Prostate gland (tissue), 2 donors: ENCODE measurements at regions not wholly inside any gene's neighbourhood (a gene's known extent, or its start where the extent isn't known, plus 50 kb on each side); places are given as distances from the start of the nearest gene placed in this dataset.

ENCODE experiments used
- DNase-seq: peaks from one replicate; pipeline ENCODE4 v3.0.0-alpha.2; 2019; ENCODE audit warnings: low spot score
- H3K27ac ChIP-seq, 2 donors: fragments of 200-600 bp; sonication (generic); 2 replicates each; pipeline ENCODE4 v1.5.1; 2017 to 2019
- H3K27me3 ChIP-seq: fragments of 200-600 bp; sonication (generic); replicated peaks from 2 replicates; pipeline ENCODE4 v1.5.1; 2019; ENCODE audit not compliant: insufficient read depth
- H3K36me3 ChIP-seq, 2 donors: fragments of 200-600 bp; sonication (generic); 1 replicate in 1 of 2; 2 replicates in 1 of 2; pipeline versions ENCODE4 v1.5.1 to v1.8.1; 2017 to 2019
- H3K4me1 ChIP-seq: fragments of 200-600 bp; sonication (generic); replicated peaks from 2 replicates; pipeline ENCODE4 v1.5.1; 2019
- H3K4me3 ChIP-seq, 2 donors: fragments of 200-600 bp; sonication (generic); 2 replicates each; pipeline ENCODE4 v1.5.1; 2017 to 2019
- H3K9me3 ChIP-seq: fragments of 200-600 bp; sonication (generic); 2 replicates; pipeline ENCODE4 v1.5.1; 2017
- POLR2A ChIP-seq: fragments of 450-650 bp; IDR thresholded peaks from one replicate; pipeline ENCODE4 v1.6.1; 2016; ENCODE audit warnings: antibody characterized with exemption, mild to moderate bottlenecking
- POLR2AphosphoS5 ChIP-seq: sonication (generic); formaldehyde crosslinking; IDR thresholded peaks from one replicate; pipeline ENCODE4 v1.6.1; 2017; ENCODE audit warnings: antibody characterized with exemption
- WGBS: methylation state at CpG from one replicate; pipeline ENCODE4 v1.1.5; 2018; 5-methylcytosine and 5-hydroxymethylcytosine counted together
- intact Hi-C: fragments of 100-400 bp; cut with DNase I; formaldehyde crosslinking; loops from one replicate; pipeline ENCODE4 v1.14.2; 2022
- TF ChIP-seq, protein P1 (sequence below), 4 experiments: fragments of 200-600 bp in 2 of 4; fragments of 450-650 bp in 2 of 4; sonication (generic) in 2 of 4; IDR thresholded peaks; 1 replicate in 3 of 4; 2 replicates in 1 of 4; pipeline ENCODE4 v1.5.1; 2016 to 2019; ENCODE audit warnings: antibody characterized with exemption in 4 of 4, mild to moderate bottlenecking in 2 of 4, moderate library complexity in 2 of 4

DNA sequence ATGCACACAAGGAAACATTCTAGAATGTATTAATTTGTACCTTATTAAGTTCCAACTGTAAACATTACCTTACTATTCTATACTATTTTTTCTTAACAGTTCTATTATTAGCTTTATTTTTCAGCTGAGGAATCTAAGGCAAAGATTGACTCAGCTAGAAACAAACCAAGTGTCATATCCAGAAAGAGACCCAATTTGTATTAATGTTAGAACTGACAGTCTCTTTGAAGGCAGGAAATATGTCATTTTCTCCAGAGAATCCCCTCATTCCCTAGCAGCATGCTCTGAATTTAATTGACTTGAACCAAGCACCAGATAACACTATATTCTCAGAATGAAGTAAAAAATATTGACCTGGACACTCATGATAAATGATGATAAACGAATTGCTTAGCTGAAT lies 81.4 kb upstream of the PLPPR5 start:
- intact Hi-C loops = no loop called here
- Histone ChIP-seq H3K27me3 (no peaks in the 10 kb centered on the region), H3K36me3 (no peaks in the 10 kb centered on the region), H3K27ac (no peak overlapping the region), H3K4me1 (no peaks in the 10 kb centered on the region), H3K9me3 (no peaks in the 10 kb centered on the region), H3K4me3 (no peak overlapping the region)
- DNase-seq = no peak
- WGBS = 76% methylated on average over 1 of the region's 1 CpG
- TF ChIP-seq, protein P1, sequence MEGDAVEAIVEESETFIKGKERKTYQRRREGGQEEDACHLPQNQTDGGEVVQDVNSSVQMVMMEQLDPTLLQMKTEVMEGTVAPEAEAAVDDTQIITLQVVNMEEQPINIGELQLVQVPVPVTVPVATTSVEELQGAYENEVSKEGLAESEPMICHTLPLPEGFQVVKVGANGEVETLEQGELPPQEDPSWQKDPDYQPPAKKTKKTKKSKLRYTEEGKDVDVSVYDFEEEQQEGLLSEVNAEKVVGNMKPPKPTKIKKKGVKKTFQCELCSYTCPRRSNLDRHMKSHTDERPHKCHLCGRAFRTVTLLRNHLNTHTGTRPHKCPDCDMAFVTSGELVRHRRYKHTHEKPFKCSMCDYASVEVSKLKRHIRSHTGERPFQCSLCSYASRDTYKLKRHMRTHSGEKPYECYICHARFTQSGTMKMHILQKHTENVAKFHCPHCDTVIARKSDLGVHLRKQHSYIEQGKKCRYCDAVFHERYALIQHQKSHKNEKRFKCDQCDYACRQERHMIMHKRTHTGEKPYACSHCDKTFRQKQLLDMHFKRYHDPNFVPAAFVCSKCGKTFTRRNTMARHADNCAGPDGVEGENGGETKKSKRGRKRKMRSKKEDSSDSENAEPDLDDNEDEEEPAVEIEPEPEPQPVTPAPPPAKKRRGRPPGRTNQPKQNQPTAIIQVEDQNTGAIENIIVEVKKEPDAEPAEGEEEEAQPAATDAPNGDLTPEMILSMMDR (IDR thresholded peaks at IDR 0.05) = no peak
- TF ChIP-seq POLR2AphosphoS5 (no peak), POLR2A (no peak)

DNA sequence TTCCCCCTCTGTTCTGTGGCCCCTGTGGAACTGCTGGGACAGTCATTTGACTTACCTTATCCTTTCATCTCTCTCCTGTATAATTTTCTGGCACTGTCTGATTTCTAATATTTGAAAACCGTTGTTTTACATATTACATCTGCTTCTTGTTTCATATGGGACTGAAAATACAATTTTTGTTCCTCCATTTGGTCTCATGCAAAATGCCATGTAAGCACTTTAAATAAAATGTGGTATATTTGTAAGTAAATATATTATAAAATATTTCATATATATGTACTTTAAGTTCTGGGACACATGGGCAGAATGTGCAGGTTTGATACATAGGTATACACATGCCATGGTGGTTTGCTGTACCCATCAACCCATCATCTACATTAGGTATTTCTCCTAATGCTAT lies 93.9 kb upstream of the PLPPR5 start:
- no peak for DNase-seq
- intact Hi-C loops = no loop called here
- WGBS = 86% methylated on average over 1 of the region's 1 CpG

GRCh38 chr1:99106274-99106673 lies 101.6 kb upstream of the PLPPR5 start:
- no peak overlapping the region for H3K27ac ChIP-seq
- H3K9me3 ChIP-seq = no peaks in the 10 kb centered on the region
- H3K4me3 ChIP-seq = no peak overlapping the region
- no peak for DNase-seq
- 89% methylated on average over 1 of the region's 1 CpG for WGBS
- no peaks in the 10 kb centered on the region for H3K27me3 ChIP-seq
- no peaks in the 10 kb centered on the region for H3K4me1 ChIP-seq
- no peaks in the 10 kb centered on the region for H3K36me3 ChIP-seq
- TF ChIP-seq, protein P1 (IDR thresholded peaks at IDR 0.05) = no peak
- TF ChIP-seq POLR2AphosphoS5 (no peak), POLR2A (no peak)
- intact Hi-C loops = no loop called here

More for the DNA sequence above, 93.9 kb upstream of the PLPPR5 start:
- Histone ChIP-seq H3K36me3 (no peaks in the 10 kb centered on the region), H3K4me3 (no peak overlapping the region), H3K9me3 (no peaks in the 10 kb centered on the region), H3K4me1 (no peaks in the 10 kb centered on the region), H3K27ac (no peak overlapping the region), H3K27me3 (no peaks in the 10 kb centered on the region)
- TF ChIP-seq POLR2AphosphoS5 (no peak), POLR2A (no peak)
- TF ChIP-seq, protein P1 (IDR thresholded peaks at IDR 0.05) = no peak

DNA sequence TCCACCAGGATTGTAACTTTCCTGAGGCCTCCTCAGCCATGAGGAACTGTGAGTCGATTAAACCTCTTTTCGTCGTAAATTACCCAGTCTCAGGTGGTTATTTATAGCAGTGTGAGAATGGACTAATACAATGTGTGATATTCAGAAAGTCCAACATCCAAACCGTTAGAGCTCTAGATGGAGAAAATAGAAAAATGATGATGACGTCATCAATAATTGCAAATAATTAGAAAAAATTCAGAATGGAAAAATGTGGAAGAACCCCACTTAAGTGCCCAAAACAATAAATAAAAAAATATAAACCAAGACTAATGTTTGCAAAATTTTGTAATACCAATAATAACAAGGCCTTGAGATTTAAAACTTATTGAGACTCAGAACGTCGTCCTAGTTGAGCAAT lies 103.0 kb upstream of the PLPPR5 start:
- H3K4me3 ChIP-seq = no peak overlapping the region
- H3K27ac ChIP-seq = no peak overlapping the region
- intact Hi-C loops = no loop called here
- H3K27me3 ChIP-seq = no peaks in the 10 kb centered on the region
- H3K9me3 ChIP-seq = no peaks in the 10 kb centered on the region
- H3K4me1 ChIP-seq = no peaks in the 10 kb centered on the region
- 88% methylated on average over 7 of the region's 7 CpGs for WGBS
- TF ChIP-seq POLR2A (no peak), POLR2AphosphoS5 (no peak)
- TF ChIP-seq, protein P1 (IDR thresholded peaks at IDR 0.05) = no peak
- no peak for DNase-seq
- H3K36me3 ChIP-seq = no peaks in the 10 kb centered on the region

DNA sequence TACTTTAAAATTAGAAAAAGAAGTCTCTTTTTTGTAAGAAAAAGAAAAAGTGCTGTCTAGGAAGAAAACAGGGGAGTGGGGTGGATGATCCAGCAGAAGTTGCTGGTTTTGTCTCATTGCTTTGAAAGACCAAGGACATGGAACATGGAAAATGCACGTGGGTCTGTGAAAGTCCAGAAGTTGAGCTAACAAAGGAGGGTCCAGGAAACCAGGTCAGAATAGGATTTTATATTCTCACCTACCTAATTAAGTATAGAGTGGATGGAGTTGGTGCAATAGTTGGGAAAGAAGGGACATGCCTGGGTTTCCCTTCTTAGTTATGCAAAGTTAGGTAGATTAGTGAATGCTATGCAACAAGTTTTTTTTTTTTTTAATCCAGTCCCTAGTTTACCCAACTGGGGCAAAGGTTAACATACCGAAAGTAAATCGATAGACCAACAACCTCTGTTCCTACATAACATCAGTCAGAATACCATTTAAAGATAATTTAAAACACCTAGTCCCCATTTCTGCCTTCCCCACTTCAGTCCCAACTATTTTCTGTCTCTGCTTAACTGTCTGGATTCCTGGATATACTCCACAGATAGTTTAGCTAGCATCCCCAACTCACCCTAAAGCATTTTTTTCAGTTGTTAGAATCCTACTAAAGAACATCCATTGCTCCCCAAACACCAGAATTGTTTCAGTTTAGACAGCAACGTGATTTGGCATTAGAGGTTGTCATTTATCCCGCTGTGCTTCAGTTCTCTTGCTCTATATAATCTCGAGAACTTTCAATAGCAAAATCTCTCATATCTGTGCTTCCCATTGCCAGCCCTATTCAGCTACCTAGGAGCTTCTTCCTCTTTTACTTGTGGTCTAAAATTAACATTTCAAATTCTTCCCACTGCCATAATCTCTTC lies 105.7 kb upstream of the PLPPR5 start:
- Histone ChIP-seq H3K4me1 (no peaks in the 10 kb centered on the region), H3K27ac (no peak overlapping the region), H3K9me3 (no peaks in the 10 kb centered on the region), H3K27me3 (no peaks in the 10 kb centered on the region), H3K36me3 (no peaks in the 10 kb centered on the region), H3K4me3 (no peak overlapping the region)
- TF ChIP-seq, protein P1 (IDR thresholded peaks at IDR 0.05) = no peak
- TF ChIP-seq POLR2A = no peak
- TF ChIP-seq POLR2AphosphoS5 = no peak
- DNase-seq = no peak
- intact Hi-C loops = no loop called here
- 80% methylated on average over 6 of the region's 6 CpGs for WGBS
